Sigmoid colon (tissue), 4 donors: ENCODE measurements at regions not wholly inside any gene's neighbourhood (a gene's known extent, or its start where the extent isn't known, plus 50 kb on each side); places are given as distances from the start of the nearest gene placed in this dataset.
"Not testable (repeated sequence)": the region's sequence is repeated elsewhere in the genome, so short reads cannot be mapped to it uniquely, and the experiment has no call there.

Experiments
- EP300 ChIP-seq, 4 donors: sonication (generic); formaldehyde crosslinking; IDR thresholded peaks; one replicate each; pipeline ENCODE4 v1.6.1; 2017; ENCODE audit warnings: antibody characterized with exemption in 4 of 4
- POLR2A ChIP-seq, 2 donors: fragments of 450-650 bp; IDR thresholded peaks; one replicate each; pipeline ENCODE4 v1.6.1; 2016; ENCODE audit warnings: antibody characterized with exemption in 2 of 2, mild to moderate bottlenecking in 2 of 2, moderate library complexity in 2 of 2

- TF ChIP-seq EP300, POLR2A (IDR thresholded peaks at IDR 0.05): not testable (repeated sequence)
These were observed 1005.5 kb upstream of the CDH10 start for GRCh38 chr5:25650316-25650715.
